ENCODE measurements at regions not wholly inside any gene's neighbourhood (a gene's known extent, or its start where the extent isn't known, plus 50 kb on each side); places are given as distances from the start of the nearest gene placed in this dataset.

- no peak overlapping the region for H3K4me2 ChIP-seq (ENCODE audit: extremely low read depth, insufficient read depth, low read length)
- H4K20me1 ChIP-seq (ENCODE audit: control insufficient read depth, extremely low read depth, insufficient read depth, low read length): no peaks in the 10 kb centered on the region
- H3K27ac ChIP-seq (ENCODE audit: insufficient read depth, low read length): no peak overlapping the region
- no peaks in the 10 kb centered on the region for H3K79me2 ChIP-seq (ENCODE audit: control insufficient read depth, insufficient read depth, low read length)
- TF ChIP-seq CTCF (conservative IDR thresholded peaks at IDR 0.05 in 1 of 2, IDR thresholded peaks at IDR 0.05 in 1 of 2; ENCODE audit: low read depth in 1 of 2, low read length in 2 of 2) (no peak), EZH2 (IDR thresholded peaks at IDR 0.05; ENCODE audit: low read length, missing control alignments) (no peak)
- H3K9me3 ChIP-seq (ENCODE audit: control insufficient read depth, insufficient read depth, low read depth, low read length): no peaks in the 10 kb centered on the region
- no peaks in the 10 kb centered on the region for H3K27me3 ChIP-seq (ENCODE audit: control insufficient read depth, insufficient read depth, low read length)
- H3K36me3 ChIP-seq (ENCODE audit: control insufficient read depth, insufficient read depth, low read length): no peaks in the 10 kb centered on the region
- no peak overlapping the region for H3K9ac ChIP-seq (ENCODE audit: insufficient read depth, low read length)
- no peak for DNase-seq (ENCODE audit: low read depth in 2 of 2)
- H3K4me1 ChIP-seq (ENCODE audit: control insufficient read depth, extremely low read depth, insufficient read depth, low read length): no peaks in the 10 kb centered on the region
- H3K4me3 ChIP-seq (replicated peaks in 1 of 4; ENCODE audit: control extremely low read depth in 1 of 4, insufficient read depth in 1 of 4, low read depth in 3 of 4, low read length in 4 of 4): no peak overlapping the region
- H2AFZ ChIP-seq (ENCODE audit: low read length): no peak overlapping the region
Observed at GRCh38 chr14:34173916-34174315, 223.0 kb upstream of the EGLN3 start.

GRCh38 chr14:34172550-34173368, 221.9 kb upstream of the EGLN3 start:
- no peak overlapping the region for H3K4me2 ChIP-seq (ENCODE audit: extremely low read depth, insufficient read depth, low read length)
- no peak overlapping the region for H3K9ac ChIP-seq (ENCODE audit: insufficient read depth, low read length)
- no peaks in the 10 kb centered on the region for H3K27me3 ChIP-seq (ENCODE audit: control insufficient read depth, insufficient read depth, low read length)
- TF ChIP-seq EZH2 (IDR thresholded peaks at IDR 0.05; ENCODE audit: low read length, missing control alignments): no peak
- TF ChIP-seq CTCF (conservative IDR thresholded peaks at IDR 0.05 in 1 of 2, IDR thresholded peaks at IDR 0.05 in 1 of 2; ENCODE audit: low read depth in 1 of 2, low read length in 2 of 2): no peak
- H4K20me1 ChIP-seq (ENCODE audit: control insufficient read depth, extremely low read depth, insufficient read depth, low read length): no peaks in the 10 kb centered on the region
- no peaks in the 10 kb centered on the region for H3K9me3 ChIP-seq (ENCODE audit: control insufficient read depth, insufficient read depth, low read depth, low read length)
- no peaks in the 10 kb centered on the region for H3K79me2 ChIP-seq (ENCODE audit: control insufficient read depth, insufficient read depth, low read length)
- no peak overlapping the region for H2AFZ ChIP-seq (ENCODE audit: low read length)
- H3K27ac ChIP-seq (ENCODE audit: insufficient read depth, low read length): no peak overlapping the region
- H3K4me3 ChIP-seq (replicated peaks in 1 of 4; ENCODE audit: control extremely low read depth in 1 of 4, insufficient read depth in 1 of 4, low read depth in 3 of 4, low read length in 4 of 4): no peak overlapping the region
- no peaks in the 10 kb centered on the region for H3K4me1 ChIP-seq (ENCODE audit: control insufficient read depth, extremely low read depth, insufficient read depth, low read length)
- DNase-seq (ENCODE audit: low read depth in 2 of 2): no peak
- H3K36me3 ChIP-seq (ENCODE audit: control insufficient read depth, insufficient read depth, low read length): no peaks in the 10 kb centered on the region

DNA sequence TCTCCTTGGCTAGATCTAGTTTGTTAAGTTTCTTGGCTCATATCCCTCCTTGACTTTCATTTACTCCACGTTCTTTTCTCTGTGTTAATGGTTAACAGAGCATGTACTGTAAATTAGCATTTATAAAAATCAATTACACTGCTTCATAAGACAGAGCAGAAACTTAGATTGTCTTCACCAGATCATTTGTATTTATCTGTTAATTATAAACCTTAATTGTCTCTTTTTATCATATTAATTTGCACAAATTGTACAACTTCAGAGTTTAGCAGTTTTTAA, 221.2 kb upstream of the EGLN3 start:
- H3K4me1 ChIP-seq (ENCODE audit: control insufficient read depth, extremely low read depth, insufficient read depth, low read length): no peaks in the 10 kb centered on the region
- no peaks in the 10 kb centered on the region for H3K79me2 ChIP-seq (ENCODE audit: control insufficient read depth, insufficient read depth, low read length)
- TF ChIP-seq CTCF (conservative IDR thresholded peaks at IDR 0.05 in 1 of 2, IDR thresholded peaks at IDR 0.05 in 1 of 2; ENCODE audit: low read depth in 1 of 2, low read length in 2 of 2) (no peak), EZH2 (IDR thresholded peaks at IDR 0.05; ENCODE audit: low read length, missing control alignments) (no peak)
- no peak overlapping the region for H3K4me3 ChIP-seq (replicated peaks in 1 of 4; ENCODE audit: control extremely low read depth in 1 of 4, insufficient read depth in 1 of 4, low read depth in 3 of 4, low read length in 4 of 4)
- H2AFZ ChIP-seq (ENCODE audit: low read length): no peak overlapping the region
- no peaks in the 10 kb centered on the region for H3K36me3 ChIP-seq (ENCODE audit: control insufficient read depth, insufficient read depth, low read length)
- H4K20me1 ChIP-seq (ENCODE audit: control insufficient read depth, extremely low read depth, insufficient read depth, low read length): no peaks in the 10 kb centered on the region
- no peaks in the 10 kb centered on the region for H3K27me3 ChIP-seq (ENCODE audit: control insufficient read depth, insufficient read depth, low read length)
- H3K9ac ChIP-seq (ENCODE audit: insufficient read depth, low read length): no peak overlapping the region
- no peaks in the 10 kb centered on the region for H3K9me3 ChIP-seq (ENCODE audit: control insufficient read depth, insufficient read depth, low read depth, low read length)
- DNase-seq (ENCODE audit: low read depth in 2 of 2): no peak
- H3K27ac ChIP-seq (ENCODE audit: insufficient read depth, low read length): no peak overlapping the region
- no peak overlapping the region for H3K4me2 ChIP-seq (ENCODE audit: extremely low read depth, insufficient read depth, low read length)
